ENCODE measurements at regions not wholly inside any gene's neighbourhood (a gene's known extent, or its start where the extent isn't known, plus 50 kb on each side); places are given as distances from the start of the nearest gene placed in this dataset.
"Not testable (repeated sequence)": the region's sequence is repeated elsewhere in the genome, so short reads cannot be mapped to it uniquely, and the experiment has no call there.

DNA sequence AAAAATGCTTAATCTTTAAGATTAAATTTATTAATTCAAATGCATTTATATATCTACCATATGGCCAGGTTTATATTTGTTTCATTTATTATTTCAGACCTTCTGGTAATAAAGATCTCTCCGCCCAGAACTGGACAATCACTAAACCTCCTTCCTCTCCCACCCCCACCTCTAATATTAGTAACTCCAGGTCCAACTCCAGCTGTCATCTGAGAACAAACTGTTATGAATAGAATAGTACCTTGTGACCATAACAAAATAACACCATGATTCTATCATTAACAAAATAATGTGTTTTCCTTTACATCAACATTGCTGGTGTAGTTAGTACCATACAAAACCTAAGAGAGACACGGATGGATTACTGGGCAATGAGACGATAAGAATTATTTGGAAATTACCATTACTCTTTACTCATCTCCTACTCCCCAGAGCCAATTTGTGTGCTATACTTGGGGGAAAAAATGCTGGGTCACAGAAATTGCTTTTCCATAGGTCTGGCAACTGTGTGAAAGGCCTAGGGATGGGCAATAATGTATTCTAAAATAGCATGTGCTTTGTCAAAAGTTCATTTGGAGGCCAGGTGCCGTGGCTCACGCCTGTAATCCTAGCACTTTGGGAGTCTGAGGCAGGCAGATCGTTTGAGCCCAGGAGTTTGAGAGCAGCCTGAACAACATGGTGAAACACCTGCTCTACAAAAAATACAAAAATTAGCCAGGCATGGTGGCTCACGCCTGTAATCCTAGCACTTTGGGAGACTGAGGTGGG, 186.1 kb downstream of the ENC1 start:
- no peak for DNase-seq

DNA sequence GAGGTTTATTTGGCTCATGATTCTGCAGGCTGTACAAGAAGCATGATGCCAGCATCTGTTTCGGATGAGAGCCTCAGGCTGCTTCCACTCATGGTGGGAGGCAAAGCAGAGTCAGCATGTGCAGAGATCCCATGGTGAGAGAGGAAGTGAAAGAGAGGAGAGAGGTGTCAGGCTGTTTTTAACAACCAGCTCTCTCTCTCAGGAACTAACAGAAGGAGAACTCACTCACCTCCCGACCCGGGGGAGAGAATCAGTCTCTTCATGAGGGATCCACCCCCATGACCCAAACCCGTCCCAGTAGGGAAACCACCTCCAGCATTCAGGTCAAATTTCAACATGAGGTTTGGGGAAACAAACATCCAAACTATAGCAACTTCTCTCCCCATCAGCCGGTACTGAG, 187.7 kb downstream of the ENC1 start:
- DNase-seq: no peak

DNA sequence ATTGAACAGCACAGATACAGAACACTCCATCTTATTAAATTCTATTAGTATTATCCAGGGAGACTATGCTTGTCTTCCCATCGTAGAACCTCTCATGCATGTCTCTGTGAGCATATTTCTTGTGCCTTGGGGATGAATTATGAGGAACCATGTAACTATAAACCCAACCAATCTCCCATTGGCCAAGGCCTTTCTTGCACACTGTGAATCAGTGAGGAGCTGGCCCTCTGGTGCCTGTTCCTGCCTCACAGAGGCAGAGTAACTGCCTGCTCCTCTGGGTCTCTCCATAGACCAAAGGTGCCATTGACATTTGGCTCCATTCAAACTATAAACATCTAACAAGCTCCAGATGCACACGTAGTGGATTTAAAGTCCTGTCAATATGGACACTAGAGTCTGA, 190.4 kb downstream of the ENC1 start:
- DNase-seq: no peak

DNA sequence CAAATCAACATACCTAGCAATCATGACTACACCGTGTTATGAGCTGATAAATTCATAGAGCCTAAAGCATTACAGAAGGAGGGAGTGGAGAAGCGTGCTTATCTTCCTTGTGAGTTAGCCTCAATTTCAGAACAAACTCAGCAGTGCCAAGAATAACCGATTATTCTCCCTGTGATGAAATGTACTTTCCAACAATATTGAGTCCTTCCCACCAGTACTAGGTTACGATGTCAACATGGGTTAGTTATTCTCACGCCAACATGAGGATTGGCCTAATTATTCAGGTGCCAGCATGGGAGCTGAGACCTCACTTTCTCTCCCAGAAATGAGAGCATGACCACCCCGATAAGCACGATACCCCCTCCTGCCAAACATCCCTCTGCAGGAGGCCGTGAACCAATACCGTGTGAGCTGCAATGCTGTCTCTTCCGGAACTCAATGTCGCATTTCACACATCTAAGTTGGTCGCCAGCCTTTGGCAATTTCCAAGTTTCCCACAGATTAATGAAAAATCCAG, 193.7 kb downstream of the ENC1 start:
- DNase-seq: no peak

DNA sequence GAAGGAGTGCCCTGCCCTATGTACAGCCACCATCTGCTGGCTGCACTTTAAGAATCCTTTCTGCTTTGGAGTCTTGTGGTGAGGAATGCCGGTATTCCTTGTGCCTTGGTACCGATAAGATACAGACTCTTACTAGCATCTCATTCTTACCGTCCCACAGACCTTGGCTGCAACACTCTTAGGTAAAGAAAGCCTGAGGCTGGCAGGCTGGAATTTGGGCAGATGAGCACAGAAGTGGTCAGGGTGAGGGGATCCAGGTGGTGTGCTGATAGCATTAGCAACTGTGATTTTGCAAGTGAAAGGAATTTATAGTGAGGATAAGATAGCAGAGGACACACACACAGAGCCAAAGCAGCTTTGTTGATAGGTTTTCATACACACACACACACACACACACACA, 198.1 kb downstream of the ENC1 start:
- DNase-seq: no peak

DNA sequence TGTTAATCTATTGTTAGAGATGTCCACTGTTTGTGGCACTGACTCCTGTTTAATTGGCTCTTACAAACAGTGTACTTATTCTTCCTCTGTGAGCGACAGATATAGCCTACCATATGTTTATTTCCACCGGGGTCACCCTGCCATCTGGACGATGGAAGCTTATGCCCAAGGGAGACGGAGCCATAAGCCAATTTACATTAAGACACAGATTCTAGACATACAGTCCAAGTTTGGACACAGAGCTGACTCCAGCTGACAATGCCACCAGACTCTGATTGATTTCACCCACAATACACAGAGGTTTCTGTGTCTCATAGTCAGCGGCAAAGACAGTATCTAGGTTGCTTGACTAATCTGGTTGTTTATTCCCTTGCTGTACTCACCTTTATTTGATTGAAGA, 198.9 kb downstream of the ENC1 start:
- no peak for DNase-seq

DNA sequence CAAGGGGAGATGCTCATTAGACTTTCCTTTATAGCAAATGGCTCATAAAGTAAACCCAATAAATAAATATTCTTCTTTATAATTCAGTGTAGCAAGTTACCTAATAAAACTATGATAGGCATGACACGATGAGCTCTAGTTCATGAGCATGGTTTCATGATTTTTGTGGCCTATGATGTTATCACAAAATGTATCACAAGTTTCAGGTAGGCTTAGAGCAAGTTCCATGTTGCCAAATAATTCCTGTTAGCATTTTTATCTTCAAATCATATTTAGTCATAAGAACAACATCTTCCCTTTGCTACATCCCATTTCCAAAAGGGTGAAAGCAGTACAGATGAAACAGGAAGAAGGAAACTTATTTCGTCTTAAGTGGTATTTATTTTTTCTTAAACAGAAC, 200.2 kb downstream of the ENC1 start:
- DNase-seq: no peak

DNA sequence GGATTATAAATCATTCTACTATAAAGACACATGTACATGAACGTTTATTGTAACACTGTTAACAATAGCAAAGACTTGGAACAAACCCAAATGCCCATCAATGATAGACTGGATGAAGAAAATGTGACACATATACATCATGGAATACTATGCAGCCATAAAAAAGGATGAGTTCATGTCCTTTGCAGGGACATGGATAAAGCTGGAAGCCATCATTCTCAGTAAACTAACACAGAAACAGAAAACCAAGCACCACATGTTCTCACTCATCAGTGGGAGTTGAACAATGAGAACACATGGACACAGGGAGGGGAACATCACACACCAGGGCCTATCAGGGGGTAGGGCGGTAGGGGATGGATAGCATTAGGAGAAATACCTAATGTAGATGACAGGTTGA, 202.7 kb downstream of the ENC1 start:
- DNase-seq: not testable (repeated sequence)

DNA sequence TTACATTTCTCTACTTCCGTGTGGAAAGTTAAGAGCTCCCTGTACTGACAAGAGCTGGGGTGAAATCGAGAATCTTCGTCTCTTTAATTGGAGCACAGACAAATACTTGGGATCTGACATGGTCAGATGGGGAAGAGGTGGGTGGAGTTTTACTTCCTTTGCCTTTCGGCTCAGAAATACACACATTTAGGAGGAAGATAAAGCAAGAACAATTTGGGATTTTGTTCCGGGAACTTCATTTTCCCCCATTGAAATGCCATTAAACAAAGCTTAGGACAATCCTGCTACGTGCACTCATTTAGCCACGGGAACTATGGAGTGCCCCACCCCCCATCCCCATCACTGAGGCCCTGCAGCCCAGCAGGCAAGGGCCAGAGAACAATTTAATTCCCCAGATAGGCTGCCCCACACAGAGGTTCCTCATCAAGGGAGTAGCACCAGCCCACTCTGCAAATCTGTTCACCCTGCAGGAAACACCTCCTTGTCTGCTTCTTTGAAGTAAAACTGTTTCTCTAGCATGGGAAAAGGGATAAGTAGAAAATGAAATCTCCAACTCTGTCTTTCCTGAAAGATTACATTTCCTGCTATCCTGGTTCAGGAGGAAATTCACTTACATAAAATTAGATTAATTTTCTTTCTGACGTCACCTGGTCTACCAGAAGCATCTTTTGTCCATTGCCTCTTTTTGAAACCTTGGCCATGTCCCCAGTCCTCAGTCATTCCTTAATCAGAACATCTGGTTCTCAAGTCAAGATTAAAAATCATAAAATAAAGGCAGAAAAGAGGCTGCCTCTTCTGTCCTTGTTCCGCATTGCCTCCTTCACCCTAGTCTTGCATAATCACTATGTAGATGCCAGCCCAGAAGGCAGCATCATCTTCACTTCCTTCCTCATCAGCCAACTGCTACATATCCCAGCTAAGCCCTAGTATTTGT, 206.4 kb downstream of the ENC1 start:
- no peak for DNase-seq

DNA sequence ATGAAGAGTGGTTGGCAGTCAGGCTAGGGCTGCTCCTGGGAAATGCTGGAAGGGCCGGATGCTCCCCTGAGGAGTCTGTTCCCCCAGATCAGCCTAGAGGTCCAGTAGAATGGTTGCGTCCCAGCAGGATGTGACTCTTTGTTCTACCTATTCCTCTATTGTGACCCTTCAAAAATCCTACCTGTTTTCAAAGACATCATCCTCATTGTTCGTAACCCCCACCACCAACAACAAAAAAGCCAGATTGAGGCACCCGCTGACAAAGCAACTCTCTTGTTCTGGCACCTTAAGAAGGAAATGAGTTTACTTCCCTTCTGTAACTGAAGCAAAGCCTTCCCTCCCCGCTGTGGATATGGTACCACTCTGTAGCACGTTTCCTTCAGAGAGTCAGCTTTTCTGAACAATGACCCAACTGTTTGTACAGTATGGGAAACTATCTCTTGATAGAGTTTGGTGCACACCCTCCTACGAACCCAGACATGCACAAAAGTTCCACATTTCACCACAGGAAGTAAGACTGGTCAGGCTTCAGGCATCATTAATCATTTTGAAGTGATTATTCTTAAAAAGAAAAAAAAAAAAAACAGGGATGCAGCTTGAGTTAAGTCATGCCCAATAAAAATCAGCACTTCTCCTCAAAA, 207.2 kb downstream of the ENC1 start:
- DNase-seq: no peak

DNA sequence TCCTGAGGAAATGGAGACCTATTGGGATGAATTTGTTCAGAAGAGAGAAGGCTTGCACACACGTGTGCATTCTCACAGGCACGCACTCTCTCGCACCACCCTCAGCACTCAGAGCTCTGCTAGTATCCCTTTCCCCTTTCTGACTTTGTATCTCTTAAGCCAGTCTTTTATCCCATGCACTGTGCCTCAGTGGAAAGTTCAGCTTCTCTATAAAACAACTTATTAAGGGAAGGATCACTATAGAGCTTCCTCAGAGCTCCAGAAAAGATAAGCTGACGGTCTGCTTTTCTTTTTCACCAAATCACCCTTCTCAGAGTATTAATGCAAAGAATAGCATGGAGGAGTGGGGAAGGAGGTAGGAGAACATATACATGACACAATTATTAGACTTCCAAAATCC, 207.8 kb downstream of the ENC1 start:
- DNase-seq: no peak

DNA sequence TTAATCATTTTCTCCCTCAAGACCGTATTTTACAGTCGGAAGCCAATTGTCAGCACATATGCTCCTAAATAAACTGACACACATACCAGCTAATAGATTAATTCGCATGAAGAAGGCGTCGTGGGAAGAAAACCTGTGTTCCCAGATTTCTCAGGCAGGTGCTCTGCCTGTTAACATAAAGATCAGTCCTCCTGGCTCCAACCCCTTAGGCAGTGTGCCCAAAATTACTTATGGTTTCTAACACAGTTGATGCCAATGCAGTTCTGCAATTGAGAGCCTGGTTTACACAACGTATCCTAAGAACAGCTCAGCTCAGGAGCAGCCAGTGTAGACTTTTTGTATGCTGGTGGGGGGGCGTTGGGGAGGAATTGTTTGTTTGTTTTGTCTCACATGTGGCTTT, 208.3 kb downstream of the ENC1 start:
- no peak for DNase-seq

DNA sequence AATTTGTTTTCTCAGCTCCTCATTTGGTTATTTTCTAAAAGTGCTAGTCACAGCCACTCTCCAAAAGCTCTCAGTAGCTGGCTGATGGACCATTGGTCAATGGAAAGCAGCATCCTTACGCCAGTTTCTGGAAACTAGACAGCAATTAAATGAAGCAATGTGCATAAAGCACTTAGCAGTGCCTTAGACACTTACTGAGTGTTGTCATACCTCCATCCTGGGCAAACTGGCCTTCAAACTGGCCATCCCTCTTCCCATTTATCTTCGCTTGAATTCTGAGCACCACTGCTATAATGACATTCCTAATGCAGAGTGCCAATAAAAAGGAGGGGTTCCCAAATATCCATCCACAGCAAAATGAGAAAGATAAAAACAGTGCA, 209.2 kb downstream of the ENC1 start:
- no peak for DNase-seq

DNA sequence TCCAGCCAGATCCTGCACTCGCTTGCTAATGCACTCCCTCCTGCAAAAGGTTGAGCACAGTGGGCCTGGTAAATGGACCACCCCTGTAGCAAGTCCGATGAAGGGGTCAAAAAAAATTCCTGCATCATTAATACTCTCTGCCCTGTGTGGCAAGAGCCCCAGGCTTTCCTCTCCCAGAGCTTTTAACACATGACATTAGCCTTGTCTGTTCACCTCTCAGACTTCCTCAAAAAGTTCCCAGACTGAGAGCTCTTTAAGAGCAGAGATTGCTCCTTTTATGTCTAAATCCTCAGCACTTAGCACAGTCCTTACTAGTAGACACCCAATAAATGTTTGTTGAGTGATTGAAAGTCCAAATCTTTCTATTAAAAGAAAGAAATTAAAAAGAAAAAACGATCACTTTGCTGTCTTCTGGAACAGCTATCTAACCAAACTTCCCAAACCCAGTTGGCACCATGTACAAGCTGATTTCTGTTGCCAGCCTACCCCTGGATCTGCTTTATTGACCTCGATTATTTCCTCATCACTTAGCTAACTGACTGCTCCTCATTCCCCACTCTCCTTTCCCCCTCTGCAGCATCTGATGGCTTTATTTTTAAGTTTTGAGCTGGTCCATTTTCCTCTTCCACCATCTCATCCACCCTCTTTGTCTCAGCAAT, 209.8 kb downstream of the ENC1 start:
- no peak for DNase-seq

DNA sequence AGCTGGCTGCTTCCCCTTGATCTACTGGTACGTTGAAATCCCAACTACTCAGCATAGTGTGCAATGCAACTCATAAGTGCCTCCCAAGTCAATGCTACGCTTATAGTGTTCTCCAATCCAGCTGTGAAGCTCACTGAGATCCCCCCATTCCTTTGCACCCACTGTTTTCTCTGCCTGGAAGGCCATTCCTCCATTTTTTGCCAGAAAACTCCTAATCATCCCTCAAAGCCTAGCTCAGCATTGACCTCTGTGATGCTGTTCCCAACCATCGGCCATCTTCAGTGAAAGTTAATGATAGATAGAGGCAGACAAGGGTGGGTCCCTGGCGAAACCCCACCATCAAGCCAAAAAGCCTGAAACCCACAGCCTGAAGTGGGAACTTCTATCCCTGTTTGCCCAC, 211.0 kb downstream of the ENC1 start:
- DNase-seq: no peak

DNA sequence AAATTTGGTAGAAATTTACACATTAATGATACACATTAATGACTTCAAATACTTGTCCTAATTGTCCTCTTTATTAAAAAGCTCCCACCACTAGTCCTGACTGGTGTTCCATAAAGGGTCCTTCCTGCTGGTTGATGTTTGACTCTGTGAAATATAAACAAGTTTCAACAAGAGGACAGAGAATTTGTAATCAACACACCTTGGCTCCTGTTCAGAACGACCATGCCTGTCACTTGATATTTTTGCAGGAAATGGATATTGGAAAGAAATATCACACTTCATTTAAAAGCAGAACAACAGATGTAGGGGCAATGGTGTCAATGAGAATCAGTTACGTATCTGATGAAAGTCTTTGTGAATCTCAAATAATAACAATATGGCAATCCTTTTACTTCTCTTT, 211.7 kb downstream of the ENC1 start:
- DNase-seq: no peak

DNA sequence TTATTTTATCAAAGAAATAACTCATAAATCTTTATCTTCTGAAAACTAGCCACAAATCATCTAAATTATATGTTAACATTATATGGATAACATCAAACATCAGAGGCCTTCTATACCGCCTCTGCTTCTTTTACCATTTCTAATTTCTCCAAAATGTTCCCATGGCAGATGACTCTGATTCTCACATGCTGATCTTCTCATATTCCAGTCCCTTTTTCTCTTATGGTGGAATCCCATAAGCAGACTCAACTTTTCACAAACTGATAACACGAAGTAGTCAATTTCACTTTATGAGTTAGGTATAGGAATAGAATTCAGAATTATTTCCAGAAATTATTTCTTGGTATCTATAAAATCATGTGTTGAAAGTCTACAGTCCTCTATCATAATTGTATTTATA, 212.3 kb downstream of the ENC1 start:
- no peak for DNase-seq

DNA sequence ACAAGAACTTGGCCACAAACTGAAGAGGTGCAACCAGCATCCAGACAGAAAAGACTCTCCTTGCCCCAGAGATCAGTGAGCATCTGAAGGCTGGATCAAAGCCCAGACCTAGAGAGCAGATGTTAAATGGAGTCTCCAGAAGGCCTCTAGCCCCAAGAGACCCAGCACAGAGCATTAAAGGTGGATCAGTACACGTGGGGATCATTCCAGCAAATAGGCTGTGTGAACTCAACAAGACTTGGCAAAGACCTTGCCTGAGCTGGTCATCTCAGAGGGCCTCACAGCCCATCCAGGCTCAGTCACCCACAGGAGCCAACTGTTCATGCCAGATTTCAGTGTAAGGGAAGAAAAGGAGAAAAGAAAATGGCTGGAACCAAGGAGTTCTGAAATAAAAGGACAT, 214.0 kb downstream of the ENC1 start:
- DNase-seq: no peak

DNA sequence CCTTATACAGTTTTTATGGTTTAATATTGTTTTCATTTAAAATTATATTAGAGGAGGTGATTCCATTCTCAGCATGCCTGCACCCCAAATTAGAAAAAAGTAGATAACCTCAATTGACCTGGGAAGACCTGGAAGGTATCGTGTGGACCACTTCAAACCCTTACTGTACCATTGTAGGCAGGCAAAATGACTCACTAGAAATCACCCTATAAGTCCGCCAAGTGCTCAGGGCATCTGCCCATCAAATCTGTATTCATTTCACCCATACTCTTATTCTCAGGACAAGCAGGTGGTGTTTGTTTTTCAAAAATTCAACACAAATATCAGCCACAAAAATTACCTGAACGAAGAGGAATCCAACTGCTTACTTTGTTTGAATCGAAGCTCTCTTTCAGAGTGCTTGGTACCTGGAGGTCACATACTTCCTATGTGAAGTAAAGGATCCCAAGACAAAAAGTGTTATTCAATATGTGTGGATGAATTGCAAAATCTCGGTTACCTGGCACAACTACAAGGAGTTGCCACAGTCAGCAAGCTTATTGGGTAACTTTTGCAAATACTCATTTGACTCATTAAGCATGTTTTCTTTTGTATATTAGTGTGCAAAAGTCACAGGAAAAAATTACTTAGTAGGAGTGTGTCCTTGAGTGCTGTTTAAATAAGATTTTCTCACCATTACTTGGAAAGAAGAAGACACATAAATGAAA, 216.2 kb downstream of the ENC1 start:
- no peak for DNase-seq

DNA sequence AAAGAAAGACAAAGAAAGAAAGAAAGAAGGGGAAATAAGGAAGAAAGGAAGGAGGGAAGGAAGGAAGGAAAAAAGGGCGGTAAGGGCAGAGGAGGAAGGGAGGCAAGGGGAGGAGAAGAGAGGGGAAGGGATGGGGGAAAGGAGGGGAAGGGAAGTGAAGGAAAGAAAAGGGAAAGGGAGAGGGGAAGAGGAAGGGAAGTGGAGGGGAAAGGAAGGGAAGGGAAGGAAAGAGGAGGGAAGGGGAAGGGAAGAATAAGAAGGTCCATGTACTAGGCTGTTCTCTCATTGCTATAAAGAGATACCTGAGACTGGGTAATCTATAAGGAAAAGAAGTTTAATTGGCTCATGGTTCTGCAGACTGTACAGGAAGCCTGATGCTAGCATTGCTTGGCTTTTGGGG, 217.1 kb downstream of the ENC1 start:
- DNase-seq: no peak

DNA sequence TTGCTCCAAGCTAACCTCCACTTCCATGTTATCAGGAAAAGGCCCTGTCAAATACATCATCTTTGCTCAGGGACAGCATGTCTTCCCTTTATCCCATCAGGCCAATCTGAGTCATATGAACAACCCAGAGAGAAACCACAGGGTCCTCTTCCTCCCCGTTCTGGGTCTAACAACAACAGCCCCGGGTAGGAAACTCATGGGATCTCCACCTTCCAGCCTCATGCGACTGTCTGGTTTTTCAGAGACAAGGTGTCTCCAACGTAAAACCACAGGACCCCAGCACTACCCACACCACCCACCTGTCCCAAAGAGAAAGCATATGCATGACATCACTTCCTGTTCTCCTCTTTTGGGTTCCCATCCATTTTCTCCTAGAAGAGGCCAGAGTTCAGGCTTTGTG, 217.9 kb downstream of the ENC1 start:
- no peak for DNase-seq

DNA sequence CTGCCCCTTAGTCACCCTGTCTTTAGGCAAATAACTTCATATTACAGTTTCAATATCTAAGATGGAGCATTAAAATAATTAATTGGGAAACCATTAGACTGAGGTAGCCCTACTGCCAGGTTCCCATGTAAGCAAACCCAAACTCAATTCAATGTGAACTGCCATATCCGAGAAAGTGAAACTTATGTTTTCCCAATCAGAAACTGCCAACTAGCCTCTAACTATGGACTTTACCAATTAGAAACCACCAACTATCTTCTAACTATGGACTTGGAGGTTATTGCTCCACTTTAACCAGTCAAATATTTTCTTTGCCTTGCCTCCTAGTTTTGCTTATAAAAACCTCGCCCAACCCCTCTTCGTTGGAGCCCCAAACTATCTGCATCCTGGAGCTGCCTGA, 218.5 kb downstream of the ENC1 start:
- no peak for DNase-seq

All from activated CD8-positive, alpha-beta memory T cell treated with anti-CD3 and anti-CD28 coated beads, Interleukin-2, amount 50 U/mL, for 4 hours (primary cell).